Naive thymus-derived CD4-positive, alpha-beta T cell (primary cell): ENCODE measurements at regions not wholly inside any gene's neighbourhood (a gene's known extent, or its start where the extent isn't known, plus 50 kb on each side); places are given as distances from the start of the nearest gene placed in this dataset.

ENCODE experiments used
- ATAC-seq: fragments of 150-1000 bp; cut with Tn5 transposase; 2 replicates; pipeline ENCODE4 v1.10.0; 2021; ENCODE audit warnings: mild to moderate bottlenecking, moderate library complexity
- CTCF ChIA-PET: fragments of 350-600 bp; sonication (Branson Sonifier 250); formaldehyde crosslinking; loops from one replicate; lab custom pipeline; 2021; ENCODE audit warnings: antibody characterized with exemption; lab: Charles Lee
- POLR2A ChIA-PET: fragments of 350-600 bp; sonication (Branson Sonifier 250); formaldehyde crosslinking; loops from one replicate; lab custom pipeline; 2021; ENCODE audit warnings: antibody characterized with exemption, inconsistent platforms; lab: Charles Lee
- DNase-seq, 9 donors: peaks; one replicate each; pipeline versions ENCODE4 v3.0.0 to v3.0.0-alpha.2; 2020 to 2022; ENCODE audit warnings: mixed read lengths in 1 of 9
- H3K27ac ChIP-seq: one replicate; pipeline ENCODE4 v1.7.0; 2013; ENCODE audit warnings: mild to moderate bottlenecking, low read depth, low read length, moderate library complexity
- H3K27me3 ChIP-seq, 2 donors: one replicate each; pipeline ENCODE4 v1.7.0; 2013; ENCODE audit warnings: low read length in 2 of 2, mild to moderate bottlenecking in 2 of 2, moderate library complexity in 2 of 2; ENCODE audit not compliant: control insufficient read depth in 2 of 2, insufficient read depth in 2 of 2
- H3K36me3 ChIP-seq, 3 experiments: 1 replicate in 2 of 3; 2 replicates in 1 of 3; pipeline ENCODE4 v1.7.0; 2013; ENCODE audit warnings: low read length in 3 of 3, mild to moderate bottlenecking in 3 of 3, moderate library complexity in 1 of 3; ENCODE audit not compliant: insufficient read depth in 3 of 3, control insufficient read depth in 2 of 3
- H3K4me1 ChIP-seq, 2 donors: one replicate each; pipeline ENCODE4 v1.7.0; 2013; ENCODE audit warnings: low read length in 2 of 2, mild to moderate bottlenecking in 2 of 2, moderate library complexity in 1 of 2; ENCODE audit not compliant: control insufficient read depth in 2 of 2, insufficient read depth in 2 of 2
- H3K4me3 ChIP-seq: 2 replicates; pipeline ENCODE4 v1.7.0; 2013; ENCODE audit warnings: mild to moderate bottlenecking, low read length
- H3K9me3 ChIP-seq, 3 experiments: 1 replicate in 2 of 3; 2 replicates in 1 of 3; pipeline ENCODE4 v1.7.0; 2013; ENCODE audit warnings: low read length in 3 of 3; ENCODE audit not compliant: control insufficient read depth in 2 of 3
- H3K27ac Mint-ChIP-seq, 9 donors: one replicate each; pipeline ENCODE4 v1.8.0; 2020 to 2022; ENCODE audit warnings: mixed read lengths in 9 of 9, mild to moderate bottlenecking in 8 of 9, moderate library complexity in 5 of 9, inconsistent platforms in 2 of 9
- H3K27me3 Mint-ChIP-seq, 5 donors: one replicate each; pipeline ENCODE4 v1.8.0; 2021 to 2022; ENCODE audit warnings: mixed read lengths in 5 of 5, mild to moderate bottlenecking in 1 of 5
- H3K36me3 Mint-ChIP-seq, 5 donors: one replicate each; pipeline ENCODE4 v1.8.0; 2020 to 2022; ENCODE audit warnings: mixed read lengths in 5 of 5, mild to moderate bottlenecking in 3 of 5, inconsistent platforms in 1 of 5
- H3K4me1 Mint-ChIP-seq, 7 donors: one replicate each; pipeline ENCODE4 v1.8.0; 2020 to 2022; ENCODE audit warnings: mixed read lengths in 7 of 7, mild to moderate bottlenecking in 3 of 7, inconsistent platforms in 1 of 7
- H3K4me3 Mint-ChIP-seq, 10 donors: one replicate each; pipeline ENCODE4 v1.8.0; 2020 to 2022; ENCODE audit warnings: mild to moderate bottlenecking in 10 of 10, mixed read lengths in 10 of 10, moderate library complexity in 6 of 10, inconsistent platforms in 2 of 10
- H3K9me3 Mint-ChIP-seq, 11 donors: one replicate each; pipeline ENCODE4 v1.8.0; 2020 to 2022; ENCODE audit warnings: mixed read lengths in 11 of 11, mild to moderate bottlenecking in 4 of 11, inconsistent platforms in 1 of 11, moderate library complexity in 1 of 11
- intact Hi-C, 2 donors: fragments of 100-400 bp; cut with micrococcal nuclease; formaldehyde crosslinking; loops; one replicate each; pipeline ENCODE4 v1.15.1; 2023

DNA sequence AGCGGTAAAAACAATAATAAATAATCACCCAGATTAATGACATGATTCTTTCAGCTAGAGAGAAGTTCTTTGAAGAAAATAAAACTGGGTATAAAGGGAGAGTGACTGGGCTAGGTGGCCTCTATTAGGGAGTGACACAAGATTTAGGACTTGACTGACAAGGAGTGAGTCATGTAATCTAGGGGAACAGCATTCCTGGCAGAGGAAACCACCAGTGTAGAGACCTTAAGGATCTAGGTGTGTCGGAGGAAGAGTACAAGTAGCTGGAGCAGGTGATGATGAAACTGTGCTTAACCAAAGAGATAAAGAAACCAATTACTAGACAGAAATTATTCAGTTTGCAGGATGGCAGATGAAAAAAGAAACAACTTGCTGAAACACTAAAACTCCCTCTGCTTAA is 248.0 kb downstream of the RFC3 start:
- ATAC-seq: no peak
- Mint-ChIP-seq H3K4me1 (no peaks in the 10 kb centered on the region), H3K27me3 (peaks cover 0 to 7% (median 0%) of the 10 kb centered on the region in 5 donors), H3K27ac (no peak overlapping the region), H3K9me3 (peaks cover 0 to 16% (median 2%) of the 10 kb centered on the region in 11 donors), H3K4me3 (no peak overlapping the region), H3K36me3 (no peaks in the 10 kb centered on the region)
- Histone ChIP-seq H3K4me1 (no peaks in the 10 kb centered on the region), H3K4me3 (no peak overlapping the region), H3K27ac (no peak overlapping the region), H3K36me3 (no peaks in the 10 kb centered on the region), H3K27me3 (no peaks in the 10 kb centered on the region), H3K9me3 (no peaks in the 10 kb centered on the region)
- intact Hi-C loops: no loop called here
- DNase-seq: no peak
- POLR2A ChIA-PET: no interaction called here
- CTCF ChIA-PET: no interaction called here

DNA sequence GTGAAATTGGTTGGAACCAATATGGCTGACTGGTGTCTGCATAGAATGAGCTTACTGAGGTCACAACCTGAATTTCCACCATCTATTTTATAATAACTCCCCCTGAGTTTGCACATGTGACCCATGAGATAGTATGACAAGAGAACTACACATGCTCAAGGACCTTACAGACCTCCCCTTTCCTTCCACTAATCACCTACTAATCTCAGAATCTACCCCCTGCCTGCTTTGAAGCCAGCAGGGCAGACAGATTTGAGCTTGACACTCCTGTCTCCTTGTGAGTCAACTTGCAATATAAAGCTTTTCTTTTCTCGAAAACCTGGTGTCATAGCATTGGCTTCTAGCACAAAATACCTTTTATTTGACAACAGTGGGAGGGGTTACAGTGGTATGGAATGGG is 248.4 kb downstream of the RFC3 start:
- no peaks in the 10 kb centered on the region for H3K36me3 Mint-ChIP-seq
- H3K36me3 ChIP-seq: no peaks in the 10 kb centered on the region
- H3K4me1 Mint-ChIP-seq: no peaks in the 10 kb centered on the region
- no peaks in the 10 kb centered on the region for H3K4me1 ChIP-seq
- H3K9me3 Mint-ChIP-seq: peaks cover 0 to 20% (median 2%) of the 10 kb centered on the region in 11 donors
- intact Hi-C loops: no loop called here
- no peak overlapping the region for H3K27ac Mint-ChIP-seq
- H3K4me3 Mint-ChIP-seq: no peak overlapping the region
- ChIA-PET POLR2A (no interaction called here), CTCF (no interaction called here)
- H3K27ac ChIP-seq: no peak overlapping the region
- peaks cover 0 to 7% (median 0%) of the 10 kb centered on the region in 5 donors for H3K27me3 Mint-ChIP-seq
- no peak for DNase-seq
- no peak for ATAC-seq
- no peaks in the 10 kb centered on the region for H3K27me3 ChIP-seq
- no peaks in the 10 kb centered on the region for H3K9me3 ChIP-seq
- H3K4me3 ChIP-seq: no peak overlapping the region

DNA sequence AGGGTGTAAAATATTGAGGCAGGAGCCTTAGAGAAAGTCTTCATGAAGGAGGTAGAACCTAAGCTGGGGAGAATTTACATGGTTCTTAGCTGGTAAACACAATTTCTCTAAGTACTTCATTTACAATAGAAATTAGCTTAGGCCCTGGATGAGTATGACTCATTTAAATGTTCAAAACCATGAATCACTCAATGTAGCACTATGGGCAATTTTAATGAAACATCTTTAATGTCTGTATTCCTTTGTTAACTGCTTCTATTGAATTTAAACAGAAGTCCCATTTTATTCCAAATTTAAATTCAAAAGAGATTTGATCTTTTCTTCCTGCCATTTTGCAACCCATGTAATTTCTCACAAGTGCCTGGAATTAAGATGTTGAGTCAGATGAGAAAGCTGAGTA is 252.1 kb downstream of the RFC3 start:
- CTCF ChIA-PET: no interaction called here
- Mint-ChIP-seq H3K4me3 (no peak overlapping the region), H3K36me3 (no peaks in the 10 kb centered on the region), H3K9me3 (peaks cover 0 to 31% (median 6%) of the 10 kb centered on the region in 11 donors), H3K27me3 (no peaks in the 10 kb centered on the region), H3K4me1 (no peaks in the 10 kb centered on the region), H3K27ac (no peak overlapping the region)
- H3K9me3 ChIP-seq: no peaks in the 10 kb centered on the region
- intact Hi-C loops: no loop called here
- no peaks in the 10 kb centered on the region for H3K4me1 ChIP-seq
- POLR2A ChIA-PET: no interaction called here
- H3K27me3 ChIP-seq: no peaks in the 10 kb centered on the region
- H3K36me3 ChIP-seq: no peaks in the 10 kb centered on the region
- H3K27ac ChIP-seq: no peak overlapping the region
- DNase-seq (no peak), ATAC-seq (no peak)
- no peak overlapping the region for H3K4me3 ChIP-seq

DNA sequence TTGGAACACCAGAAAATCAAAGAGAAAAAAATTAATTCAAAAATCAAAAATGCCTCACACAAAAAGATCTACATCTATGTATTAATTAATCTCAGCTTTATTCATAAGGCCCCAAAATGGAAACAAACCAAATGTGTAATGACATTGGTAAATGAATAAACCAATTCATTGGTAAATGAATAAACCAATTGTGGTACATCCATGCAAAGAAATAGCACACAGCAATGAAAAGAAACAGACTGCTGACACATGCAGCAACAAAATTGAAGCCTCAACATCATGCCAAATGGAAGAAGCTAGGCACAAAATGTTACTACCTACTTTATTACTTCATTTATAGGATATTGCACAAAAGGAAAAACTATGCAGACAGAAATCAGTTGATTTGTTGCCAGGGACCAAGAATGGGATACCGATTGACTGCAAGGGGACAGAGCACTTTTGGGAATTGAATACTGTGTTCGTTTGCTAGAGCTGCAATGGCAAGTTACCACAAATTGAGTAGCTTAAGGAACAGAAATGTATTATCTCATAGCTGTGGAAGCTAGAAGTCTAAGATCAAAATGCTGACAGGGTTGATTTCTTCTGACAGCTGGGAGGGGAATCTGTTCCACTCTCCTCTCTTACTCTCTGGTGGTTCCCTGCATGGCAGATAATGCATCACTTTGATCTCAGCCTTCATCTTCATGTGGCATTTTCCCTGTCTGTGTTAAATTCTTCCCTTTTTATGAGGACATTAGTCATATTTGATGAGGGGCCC is 252.8 kb downstream of the RFC3 start:
- H3K27ac ChIP-seq: no peak overlapping the region
- no peaks in the 10 kb centered on the region for H3K36me3 Mint-ChIP-seq
- ChIA-PET POLR2A (no interaction called here), CTCF (no interaction called here)
- no peaks in the 10 kb centered on the region for H3K36me3 ChIP-seq
- H3K4me3 Mint-ChIP-seq: no peak overlapping the region
- intact Hi-C loops: no loop called here
- H3K9me3 Mint-ChIP-seq: peaks cover 0 to 32% (median 6%) of the 10 kb centered on the region in 11 donors
- no peaks in the 10 kb centered on the region for H3K27me3 Mint-ChIP-seq
- no peaks in the 10 kb centered on the region for H3K9me3 ChIP-seq
- H3K4me1 ChIP-seq: no peaks in the 10 kb centered on the region
- ATAC-seq (no peak), DNase-seq (no peak)
- H3K27me3 ChIP-seq: no peaks in the 10 kb centered on the region
- H3K27ac Mint-ChIP-seq: no peak overlapping the region
- no peak overlapping the region for H3K4me3 ChIP-seq
- H3K4me1 Mint-ChIP-seq: no peaks in the 10 kb centered on the region

DNA sequence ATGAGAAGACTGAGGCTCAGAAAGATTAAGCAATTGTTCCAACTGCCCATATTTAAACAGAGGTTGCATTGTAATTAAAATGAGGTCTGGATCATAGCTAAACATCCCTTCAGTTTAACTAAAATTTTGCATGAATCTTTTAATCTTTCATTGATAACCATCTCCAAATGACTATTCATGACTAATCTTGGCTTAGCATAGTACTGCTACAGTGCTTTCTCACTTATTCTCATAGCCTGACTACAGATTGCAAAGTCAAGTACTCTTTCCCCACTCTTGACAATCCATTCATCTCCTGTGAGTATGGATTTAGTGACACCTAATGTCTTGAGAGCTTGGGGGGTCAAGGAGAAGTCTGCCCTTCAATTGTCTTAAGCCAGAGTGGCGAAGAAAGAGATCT is 258.4 kb downstream of the RFC3 start:
- Histone ChIP-seq H3K27ac (no peak overlapping the region), H3K27me3 (no peaks in the 10 kb centered on the region), H3K36me3 (no peaks in the 10 kb centered on the region), H3K9me3 (no peaks in the 10 kb centered on the region), H3K4me3 (no peak overlapping the region), H3K4me1 (no peaks in the 10 kb centered on the region)
- ChIA-PET POLR2A (no interaction called here), CTCF (no interaction called here)
- Mint-ChIP-seq H3K9me3 (peaks cover 0 to 13% (median 4%) of the 10 kb centered on the region in 11 donors), H3K36me3 (no peaks in the 10 kb centered on the region), H3K4me3 (no peak overlapping the region), H3K4me1 (no peaks in the 10 kb centered on the region), H3K27ac (no peak overlapping the region), H3K27me3 (no peaks in the 10 kb centered on the region)
- ATAC-seq: no peak
- intact Hi-C loops: no loop called here
- DNase-seq: no peak

DNA sequence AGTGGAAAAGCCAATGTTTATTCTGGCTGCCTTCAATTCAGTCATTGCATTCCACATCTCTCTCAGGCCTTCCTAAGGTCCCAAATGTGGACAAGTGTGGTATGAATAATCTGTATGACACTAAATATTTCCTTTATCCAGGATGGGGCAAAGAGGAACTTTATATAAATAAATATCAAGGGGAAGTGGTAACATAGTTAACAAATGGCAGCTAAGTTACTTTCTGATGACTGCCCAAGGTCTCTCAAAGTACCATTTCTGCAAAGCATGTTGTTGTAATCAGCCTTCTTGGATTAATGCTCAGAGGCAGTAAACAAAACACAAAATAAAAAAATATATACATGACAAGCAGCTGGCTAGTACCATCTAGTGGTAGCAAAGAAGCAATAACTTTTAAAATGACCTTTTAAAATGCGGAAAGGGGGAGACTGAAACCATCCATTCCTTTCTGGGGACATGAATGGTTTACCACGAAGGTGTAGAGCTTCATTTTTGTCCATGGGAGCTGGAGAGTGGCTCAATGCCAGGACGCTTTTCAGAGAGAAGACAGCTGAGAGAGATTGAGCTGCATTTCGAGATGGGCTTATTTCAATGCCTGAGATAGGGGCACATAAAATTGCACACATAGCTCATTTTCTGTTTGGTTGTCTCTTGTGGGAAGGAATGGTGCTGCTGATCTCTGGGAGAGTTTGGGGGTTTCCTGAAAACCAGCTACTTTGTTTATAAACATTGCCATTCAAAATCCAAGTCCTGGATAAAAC is 259.2 kb downstream of the RFC3 start:
- peaks cover 0 to 13% (median 4%) of the 10 kb centered on the region in 11 donors for H3K9me3 Mint-ChIP-seq
- Histone ChIP-seq H3K4me1 (no peaks in the 10 kb centered on the region), H3K27me3 (no peaks in the 10 kb centered on the region), H3K9me3 (no peaks in the 10 kb centered on the region), H3K27ac (no peak overlapping the region), H3K36me3 (no peaks in the 10 kb centered on the region), H3K4me3 (no peak overlapping the region)
- H3K27me3 Mint-ChIP-seq: no peaks in the 10 kb centered on the region
- H3K36me3 Mint-ChIP-seq: no peaks in the 10 kb centered on the region
- intact Hi-C loops: no loop called here
- CTCF ChIA-PET: no interaction called here
- no peak overlapping the region for H3K27ac Mint-ChIP-seq
- H3K4me3 Mint-ChIP-seq: no peak overlapping the region
- no peak for DNase-seq
- no peak for ATAC-seq
- POLR2A ChIA-PET: no interaction called here
- H3K4me1 Mint-ChIP-seq: no peaks in the 10 kb centered on the region
